ENCODE measurements at regions not wholly inside any gene's neighbourhood (a gene's known extent, or its start where the extent isn't known, plus 50 kb on each side); places are given as distances from the start of the nearest gene placed in this dataset.

DNA sequence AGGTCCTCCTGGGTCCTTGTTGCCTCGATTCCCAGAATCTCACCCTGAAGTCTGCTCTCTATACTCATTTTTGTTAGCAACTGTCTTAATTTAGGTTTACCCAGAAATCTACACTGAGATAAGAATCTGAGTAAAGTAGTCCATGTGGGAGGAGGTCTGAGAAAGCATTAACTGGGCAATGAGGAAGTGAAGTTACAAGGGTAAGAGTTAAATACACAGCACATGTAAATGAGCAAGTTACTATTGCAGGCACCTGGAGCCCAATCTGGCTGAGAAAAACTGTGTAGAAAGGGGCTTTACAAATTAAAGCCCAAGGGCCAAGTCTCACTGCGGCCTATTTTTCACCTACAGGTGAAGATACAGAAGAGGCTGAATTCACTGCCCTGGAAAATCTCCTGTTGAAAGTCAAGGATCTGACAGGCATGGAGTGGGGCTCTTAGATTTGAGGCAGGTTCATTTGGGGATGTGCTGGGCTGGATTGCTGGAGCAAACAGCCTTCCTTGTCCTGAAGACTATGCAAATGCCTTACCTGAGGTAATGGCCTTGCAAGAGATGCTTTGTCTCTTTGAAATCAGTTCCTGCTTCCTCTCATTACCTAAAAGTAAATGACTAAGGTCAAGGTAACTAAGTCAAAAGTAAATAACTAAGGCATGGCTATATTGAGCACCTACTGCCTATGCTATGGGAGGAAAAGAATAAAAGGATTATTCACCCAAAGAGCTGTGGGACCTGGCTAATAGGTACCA, 84.4 kb upstream of the DYNAP start:
- TF ChIP-seq GABPA (tag; conservative IDR thresholded peaks at IDR 0.05; ENCODE audit: low read depth) (no peak), POLR2A (conservative IDR thresholded peaks at IDR 0.05) (no peak)
- TF ChIP-seq, protein P1, sequence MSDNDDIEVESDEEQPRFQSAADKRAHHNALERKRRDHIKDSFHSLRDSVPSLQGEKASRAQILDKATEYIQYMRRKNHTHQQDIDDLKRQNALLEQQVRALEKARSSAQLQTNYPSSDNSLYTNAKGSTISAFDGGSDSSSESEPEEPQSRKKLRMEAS (CRISPR knock-in tag; IDR thresholded peaks at IDR 0.05) = no peak
